H1 (cell line): ENCODE measurements at regions not wholly inside any gene's neighbourhood (a gene's known extent, or its start where the extent isn't known, plus 50 kb on each side); places are given as distances from the start of the nearest gene placed in this dataset.

Experiments used
- CEBPB ChIP-seq: IDR thresholded peaks from 2 replicates; pipeline ENCODE4 v1.6.1; 2012; ENCODE audit warnings: low read depth, low read length
- EP300 ChIP-seq, 2 experiments: IDR thresholded peaks; 1 replicate in 1 of 2; 2 replicates in 1 of 2; pipeline ENCODE4 v1.6.1; 2011 to 2012; ENCODE audit warnings: low read depth in 2 of 2, low read length in 2 of 2, mild to moderate bottlenecking in 2 of 2, borderline replicate concordance in 1 of 2, inconsistent platforms in 1 of 2, moderate library complexity in 1 of 2
- EZH2 ChIP-seq: fragments of 200-600 bp; sonication (generic); IDR thresholded peaks from 2 replicates; pipeline ENCODE4 v1.7.1; 2012; ENCODE audit warnings: low read depth, mild to moderate bottlenecking, moderate library complexity, low read length, inconsistent platforms; ENCODE audit not compliant: severe bottlenecking
- GABPA ChIP-seq: IDR thresholded peaks from 2 replicates; pipeline ENCODE4 v1.6.1; 2011; ENCODE audit warnings: mild to moderate bottlenecking, low read length, moderate library complexity, borderline replicate concordance; ENCODE audit not compliant: insufficient read depth
- SP4 ChIP-seq: IDR thresholded peaks from 2 replicates; pipeline ENCODE4 v1.6.1; 2012; ENCODE audit warnings: low read length, inconsistent platforms
- TAF7 ChIP-seq: optimal IDR thresholded peaks from 2 replicates; pipeline ENCODE3; 2011; ENCODE audit warnings: low read depth, mild to moderate bottlenecking, inconsistent platforms, low read length, moderate library complexity, borderline replicate concordance
- TF ChIP-seq, protein P1 (sequence below), 3 experiments: IDR thresholded peaks; 1 replicate in 2 of 3; 2 replicates in 1 of 3; pipeline versions ENCODE4 v1.5.1 to v1.6.1; 2011; ENCODE audit warnings: low read length in 3 of 3, mild to moderate bottlenecking in 3 of 3, inconsistent platforms in 2 of 3, low read depth in 1 of 3, moderate library complexity in 1 of 3; ENCODE audit not compliant: insufficient read depth in 1 of 3; ENCODE audit errors: control extremely low read depth in 1 of 3

DNA sequence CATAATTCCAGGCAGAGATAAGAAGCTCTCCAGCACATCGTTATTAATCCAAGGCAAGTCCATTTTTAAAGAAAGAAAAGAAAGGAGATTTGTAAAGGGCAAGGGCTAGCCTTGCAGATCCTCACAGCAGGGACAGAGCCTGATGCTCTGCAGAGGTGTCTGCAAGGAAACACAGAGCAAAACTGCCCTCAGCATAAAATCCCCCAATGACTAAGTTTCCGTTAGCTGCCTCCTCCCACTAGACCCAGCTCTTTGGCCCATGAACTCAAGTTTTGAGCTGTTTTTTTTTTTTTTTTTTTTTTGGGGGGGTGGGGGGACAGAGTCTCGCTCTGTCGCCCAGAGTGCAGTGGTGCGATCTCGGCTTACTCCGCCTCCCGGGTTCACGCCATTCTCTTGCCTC lies 300.7 kb downstream of the MTERF1 start:
- TF ChIP-seq, protein P1, sequence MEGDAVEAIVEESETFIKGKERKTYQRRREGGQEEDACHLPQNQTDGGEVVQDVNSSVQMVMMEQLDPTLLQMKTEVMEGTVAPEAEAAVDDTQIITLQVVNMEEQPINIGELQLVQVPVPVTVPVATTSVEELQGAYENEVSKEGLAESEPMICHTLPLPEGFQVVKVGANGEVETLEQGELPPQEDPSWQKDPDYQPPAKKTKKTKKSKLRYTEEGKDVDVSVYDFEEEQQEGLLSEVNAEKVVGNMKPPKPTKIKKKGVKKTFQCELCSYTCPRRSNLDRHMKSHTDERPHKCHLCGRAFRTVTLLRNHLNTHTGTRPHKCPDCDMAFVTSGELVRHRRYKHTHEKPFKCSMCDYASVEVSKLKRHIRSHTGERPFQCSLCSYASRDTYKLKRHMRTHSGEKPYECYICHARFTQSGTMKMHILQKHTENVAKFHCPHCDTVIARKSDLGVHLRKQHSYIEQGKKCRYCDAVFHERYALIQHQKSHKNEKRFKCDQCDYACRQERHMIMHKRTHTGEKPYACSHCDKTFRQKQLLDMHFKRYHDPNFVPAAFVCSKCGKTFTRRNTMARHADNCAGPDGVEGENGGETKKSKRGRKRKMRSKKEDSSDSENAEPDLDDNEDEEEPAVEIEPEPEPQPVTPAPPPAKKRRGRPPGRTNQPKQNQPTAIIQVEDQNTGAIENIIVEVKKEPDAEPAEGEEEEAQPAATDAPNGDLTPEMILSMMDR (IDR thresholded peaks at IDR 0.05; ENCODE audit: control extremely low read depth in 1 of 3, insufficient read depth in 1 of 3, low read depth in 1 of 3, low read length in 3 of 3) = no peak
- TF ChIP-seq EZH2 (no peak), GABPA (no peak), EP300 (IDR thresholded peaks at IDR 0.05; ENCODE audit: borderline replicate concordance in 1 of 2, low read depth in 2 of 2, low read length in 2 of 2) (no peak), TAF7 (no peak), CEBPB (no peak), SP4 (no peak)
